OCI-LY1 (cell line): ENCODE measurements at regions not wholly inside any gene's neighbourhood (a gene's known extent, or its start where the extent isn't known, plus 50 kb on each side); places are given as distances from the start of the nearest gene placed in this dataset.

Experiments used
- H2AFZ ChIP-seq: fragments of 200-600 bp; sonication (generic), shearing (Covaris generic); 2 replicates; pipeline ENCODE4 v1.6.0; 2014; ENCODE audit warnings: antibody characterized with exemption, mild to moderate bottlenecking, low read length
- H3F3A ChIP-seq: fragments of 200-600 bp; sonication (generic), shearing (Covaris generic); 2 replicates; pipeline ENCODE4 v1.6.0; 2014; ENCODE audit warnings: mild to moderate bottlenecking, antibody characterized with exemption, low read length, moderate library complexity; ENCODE audit not compliant: insufficient read depth
- H3K27ac ChIP-seq: fragments of 200-600 bp; sonication (generic); 2 replicates; pipeline ENCODE4 v1.5.1; 2014; ENCODE audit warnings: low read length, mixed run types, mild to moderate bottlenecking, low read depth; ENCODE audit not compliant: poor library complexity, severe bottlenecking
- H3K27me3 ChIP-seq: fragments of 200-600 bp; sonication (generic); 2 replicates; pipeline ENCODE4 v1.6.0; 2014; ENCODE audit warnings: antibody characterized with exemption, mild to moderate bottlenecking, low read length, moderate library complexity; ENCODE audit not compliant: insufficient read depth
- H3K36me3 ChIP-seq: fragments of 200-600 bp; sonication (generic); 2 replicates; pipeline ENCODE4 v1.6.1; 2014; ENCODE audit warnings: mild to moderate bottlenecking, antibody characterized with exemption, low read length, moderate library complexity, mixed read lengths; ENCODE audit not compliant: insufficient read depth
- H3K4me1 ChIP-seq: fragments of 200-600 bp; sonication (generic); 2 replicates; pipeline ENCODE4 v1.5.1; 2014; ENCODE audit warnings: mild to moderate bottlenecking, low read length, moderate library complexity; ENCODE audit not compliant: insufficient read depth, severe bottlenecking
- H3K4me2 ChIP-seq: fragments of 200-600 bp; sonication (generic), shearing (Covaris generic); 2 replicates; pipeline ENCODE4 v1.6.1; 2014; ENCODE audit warnings: low read length
- H3K4me3 ChIP-seq: fragments of 200-600 bp; sonication (generic); 2 replicates; pipeline ENCODE4 v1.5.1; 2014; ENCODE audit warnings: low read length, low read depth, mild to moderate bottlenecking, mixed read lengths; ENCODE audit not compliant: poor library complexity, severe bottlenecking
- H3K79me2 ChIP-seq: fragments of 200-600 bp; shearing (Covaris generic); 2 replicates; pipeline ENCODE4 v1.6.1; 2016; ENCODE audit warnings: mixed run types, low read length, mixed read lengths; ENCODE audit not compliant: insufficient read depth
- H3K9ac ChIP-seq: fragments of 200-600 bp; sonication (generic), shearing (Covaris generic); 2 replicates; pipeline ENCODE4 v1.6.1; 2014; ENCODE audit warnings: mild to moderate bottlenecking, low read length, mixed read lengths
- H3K9me2 ChIP-seq: fragments of 200-600 bp; sonication (generic), shearing (Covaris generic); 2 replicates; pipeline ENCODE4 v1.6.1; 2014; ENCODE audit warnings: low read depth, mild to moderate bottlenecking, low read length, mixed read lengths
- H3K9me3 ChIP-seq: fragments of 200-600 bp; shearing (Covaris generic); 2 replicates; pipeline ENCODE4 v1.6.1; 2014; ENCODE audit warnings: low read length, mixed read lengths
- H4K20me1 ChIP-seq: fragments of 200-600 bp; sonication (generic), shearing (Covaris generic); 2 replicates; pipeline ENCODE4 v1.6.0; 2016; ENCODE audit warnings: mild to moderate bottlenecking, low read length; ENCODE audit not compliant: insufficient read depth
- CTCF ChIP-seq: fragments of 200-600 bp; sonication (generic), shearing (Covaris generic); IDR thresholded peaks from 2 replicates; pipeline ENCODE4 v1.5.1; 2017; ENCODE audit warnings: mild to moderate bottlenecking, antibody characterized with exemption, low read length, moderate library complexity, mixed read lengths
- EZH2 ChIP-seq: fragments of 200-600 bp; sonication (generic), shearing (Covaris generic); IDR thresholded peaks from 2 replicates; pipeline ENCODE4 v1.8.0; 2017; ENCODE audit warnings: borderline replicate concordance, mixed run types, mild to moderate bottlenecking, antibody characterized with exemption, low read length, moderate library complexity, mixed read lengths

- Histone ChIP-seq H3K9me2 (no peaks in the 10 kb centered on the region), H3K79me2 (no peaks in the 10 kb centered on the region), H3K4me1 (no peaks in the 10 kb centered on the region), H4K20me1 (no peaks in the 10 kb centered on the region), H3K9ac (no peak overlapping the region), H3F3A (no peaks in the 10 kb centered on the region), H3K27ac (no peak overlapping the region), H3K9me3 (no peaks in the 10 kb centered on the region), H3K36me3 (no peaks in the 10 kb centered on the region), H2AFZ (no peak overlapping the region), H3K4me2 (no peak overlapping the region), H3K27me3 (no peaks in the 10 kb centered on the region), H3K4me3 (no peak overlapping the region)
- TF ChIP-seq EZH2 (no peak), CTCF (no peak)
Observed at GRCh38 chr13:71079638-71080037, 787.4 kb downstream of the DACH1 start.

GRCh38 chr13:71068041-71068440 is 799.0 kb downstream of the DACH1 start:
- no peaks in the 10 kb centered on the region for H3K27me3 ChIP-seq
- H3K79me2 ChIP-seq: no peaks in the 10 kb centered on the region
- H4K20me1 ChIP-seq: no peaks in the 10 kb centered on the region; the same call in 1 of the 2 replicates
- no peak for TF ChIP-seq CTCF
- no peak for TF ChIP-seq EZH2
- H3K9ac ChIP-seq: no peak overlapping the region
- H3K36me3 ChIP-seq: no peaks in the 10 kb centered on the region
- H2AFZ ChIP-seq: no peak overlapping the region
- no peak overlapping the region for H3K27ac ChIP-seq
- H3K4me1 ChIP-seq: no peaks in the 10 kb centered on the region
- no peaks in the 10 kb centered on the region for H3F3A ChIP-seq
- H3K4me3 ChIP-seq: no peak overlapping the region
- no peaks in the 10 kb centered on the region for H3K9me2 ChIP-seq
- H3K9me3 ChIP-seq: no peaks in the 10 kb centered on the region
- H3K4me2 ChIP-seq: no peak overlapping the region

- H3K9me3 ChIP-seq: no peaks in the 10 kb centered on the region
- H2AFZ ChIP-seq: no peak overlapping the region
Observed at GRCh38 chr13:71067165-71067815, 799.7 kb downstream of the DACH1 start.

More at GRCh38 chr13:71067165-71067815, 799.7 kb downstream of the DACH1 start:
- no peak overlapping the region for H3K4me3 ChIP-seq
- no peaks in the 10 kb centered on the region for H3F3A ChIP-seq
- no peaks in the 10 kb centered on the region for H3K79me2 ChIP-seq
- no peak for TF ChIP-seq CTCF
- TF ChIP-seq EZH2: no peak
- no peaks in the 10 kb centered on the region for H3K36me3 ChIP-seq
- H3K4me2 ChIP-seq: no peak overlapping the region
- no peaks in the 10 kb centered on the region; the same call in 1 of the 2 replicates for H4K20me1 ChIP-seq
- no peaks in the 10 kb centered on the region for H3K4me1 ChIP-seq
- H3K9ac ChIP-seq: no peak overlapping the region
- no peaks in the 10 kb centered on the region for H3K27me3 ChIP-seq
- H3K27ac ChIP-seq: no peak overlapping the region
- H3K9me2 ChIP-seq: no peaks in the 10 kb centered on the region
